Endothelial cell of umbilical vein (primary cell): ENCODE measurements at regions not wholly inside any gene's neighbourhood (a gene's known extent, or its start where the extent isn't known, plus 50 kb on each side); places are given as distances from the start of the nearest gene placed in this dataset.

Experiments
- BruUV-seq: library from RNA; stranded (reverse); fragments of 400-500 nt; replicated peaks from 2 replicates; lab custom pipeline; 2021; lab: Mats Ljungman, UMichigan
- CTCF ChIA-PET: fragments of 300-600, 350-600 bp; sonication (Branson Sonifier 250); formaldehyde crosslinking; loops from one replicate; lab custom pipeline; 2021; ENCODE audit warnings: antibody characterized with exemption, inconsistent platforms; lab: Charles Lee
- POLR2A ChIA-PET: fragments of 300-600, 350-600 bp; sonication (Branson Sonifier 250); formaldehyde crosslinking; loops from one replicate; lab custom pipeline; 2021; ENCODE audit warnings: antibody characterized with exemption, inconsistent platforms; lab: Charles Lee
- DNase-seq: peaks from one replicate; pipeline ENCODE4 v3.0.0-alpha.2; 2011; ENCODE audit warnings: low read depth, low spot score
- FAIRE-seq: peaks from 2 replicates; lab custom pipeline; 2011; peaks lifted over from hg19 to GRCh38; lab: Jason Lieb, UNC
- H2AFZ ChIP-seq: 2 replicates; pipeline ENCODE4 v1.6.0; 2012; ENCODE audit warnings: low read depth, low read length, control low read depth, inconsistent platforms
- H3K27ac ChIP-seq: 2 replicates; pipeline ENCODE4 v1.5.1; 2011; ENCODE audit warnings: low read depth, mild to moderate bottlenecking, control low read depth, low read length, moderate library complexity; ENCODE audit not compliant: insufficient read depth
- H3K27me3 ChIP-seq, 2 experiments: 2 replicates each; pipeline versions ENCODE4 v1.6.0 to v1.6.1; 2011; ENCODE audit warnings: low read length in 2 of 2, mixed read lengths in 1 of 2; ENCODE audit not compliant: control insufficient read depth in 2 of 2, insufficient read depth in 2 of 2
- H3K36me3 ChIP-seq, 2 experiments: 2 replicates in 1 of 2; 3 replicates in 1 of 2; pipeline ENCODE4 v1.5.1; 2011; ENCODE audit warnings: low read length in 2 of 2, mild to moderate bottlenecking in 1 of 2, moderate library complexity in 1 of 2; ENCODE audit not compliant: control insufficient read depth in 2 of 2, insufficient read depth in 2 of 2; ENCODE audit errors: extremely low read depth in 1 of 2
- H3K4me1 ChIP-seq: 3 replicates; pipeline ENCODE4 v1.5.1; 2011; ENCODE audit warnings: mild to moderate bottlenecking, low read length; ENCODE audit not compliant: control insufficient read depth, insufficient read depth; ENCODE audit errors: extremely low read depth
- H3K4me2 ChIP-seq: 2 replicates; pipeline ENCODE4 v1.6.1; 2011; ENCODE audit warnings: low read length, control low read depth, mixed read lengths; ENCODE audit not compliant: insufficient read depth
- H3K4me3 ChIP-seq, 3 experiments: fragments of 200-600 bp in 1 of 3; sonication (generic), shearing (Covaris generic) in 1 of 3; replicated peaks in 1 of 3; 2 replicates each; pipeline ENCODE4 v1.5.1; 2011 to 2016; ENCODE audit warnings: control low read depth in 3 of 3, low read length in 3 of 3, mild to moderate bottlenecking in 2 of 3, inconsistent platforms in 1 of 3, low read depth in 1 of 3, moderate library complexity in 1 of 3; ENCODE audit not compliant: insufficient read depth in 1 of 3
- H3K79me2 ChIP-seq: 2 replicates; pipeline ENCODE4 v1.6.0; 2012; ENCODE audit warnings: low read length, inconsistent platforms; ENCODE audit not compliant: control insufficient read depth, insufficient read depth
- H3K9ac ChIP-seq: replicated peaks from 2 replicates; pipeline ENCODE3; 2011; ENCODE audit warnings: low read length, control low read depth; ENCODE audit not compliant: insufficient read depth; ENCODE audit errors: extremely low read depth
- H3K9me1 ChIP-seq: replicated peaks from 3 replicates; pipeline ENCODE4 v1.6.0; 2011; ENCODE audit warnings: mild to moderate bottlenecking, low read length; ENCODE audit not compliant: control insufficient read depth, insufficient read depth; ENCODE audit errors: extremely low read depth
- H3K9me3 ChIP-seq: replicated peaks from 2 replicates; pipeline ENCODE4 v1.5.1; 2012; ENCODE audit warnings: low read length, inconsistent platforms; ENCODE audit not compliant: control insufficient read depth, insufficient read depth
- H4K20me1 ChIP-seq: replicated peaks from 2 replicates; pipeline ENCODE3; 2011; ENCODE audit warnings: mild to moderate bottlenecking, low read length; ENCODE audit not compliant: control insufficient read depth, insufficient read depth; ENCODE audit errors: extremely low read depth
- EZH2 ChIP-seq: IDR thresholded peaks from 2 replicates; pipeline ENCODE4 v1.6.1; 2012; ENCODE audit warnings: borderline replicate concordance, low read depth, mild to moderate bottlenecking, moderate library complexity, low read length, inconsistent platforms; ENCODE audit not compliant: severe bottlenecking
- FOS ChIP-seq: IDR thresholded peaks from 2 replicates; pipeline ENCODE4 v1.6.1; 2011; ENCODE audit warnings: mild to moderate bottlenecking, low read length, moderate library complexity, borderline replicate concordance; ENCODE audit not compliant: insufficient read depth
- GATA2 ChIP-seq: IDR thresholded peaks from 2 replicates; pipeline ENCODE4 v1.7.0; 2011; ENCODE audit warnings: low read depth, mild to moderate bottlenecking, moderate library complexity, mixed read lengths, low read length; ENCODE audit not compliant: insufficient read length, insufficient read depth
- JUN ChIP-seq: IDR thresholded peaks from 2 replicates; pipeline ENCODE4 v1.6.1; 2011; ENCODE audit warnings: borderline replicate concordance, low read depth; ENCODE audit not compliant: insufficient read length, insufficient read depth
- MYC ChIP-seq: IDR thresholded peaks from one replicate; pipeline ENCODE4 v1.6.1; 2011; ENCODE audit warnings: mild to moderate bottlenecking, low read depth, low read length
- POLR2A ChIP-seq: IDR thresholded peaks from 2 replicates; pipeline ENCODE4 v1.6.1; 2012; ENCODE audit warnings: low read depth, mild to moderate bottlenecking, control low read depth, low read length
- POLR2AphosphoS5 ChIP-seq: IDR thresholded peaks from 2 replicates; pipeline ENCODE4 v1.6.1; 2012; ENCODE audit warnings: low read depth, mild to moderate bottlenecking, control low read depth, low read length, moderate library complexity; ENCODE audit not compliant: insufficient read depth
- dilution Hi-C: fragments of 300-500 bp; cut with MboI; formaldehyde crosslinking; loops from one replicate; pipeline ENCODE4 v1.15.0; 2019; ENCODE audit warnings: low sequenced_read_pairs; ENCODE audit not compliant: extremely low pct_ligation_motif_present
- intact Hi-C: fragments of 100-400 bp; cut with micrococcal nuclease; formaldehyde crosslinking; loops from one replicate; pipeline ENCODE4 v1.10.0; 2022
- TF ChIP-seq, protein P1 (sequence below), 2 donors: IDR thresholded peaks; 1 replicate in 1 of 2; 2 replicates in 1 of 2; pipeline ENCODE4 v1.5.1; 2011; ENCODE audit warnings: low read length in 2 of 2, mild to moderate bottlenecking in 2 of 2, moderate library complexity in 2 of 2, control low read depth in 1 of 2, inconsistent platforms in 1 of 2, low read depth in 1 of 2; ENCODE audit not compliant: insufficient read depth in 1 of 2; ENCODE audit errors: extremely low read depth in 1 of 2
- TF ChIP-seq, protein P2 (sequence below): IDR thresholded peaks from 2 replicates; pipeline ENCODE4 v1.6.1; 2011; ENCODE audit not compliant: insufficient read depth, insufficient read length

DNA sequence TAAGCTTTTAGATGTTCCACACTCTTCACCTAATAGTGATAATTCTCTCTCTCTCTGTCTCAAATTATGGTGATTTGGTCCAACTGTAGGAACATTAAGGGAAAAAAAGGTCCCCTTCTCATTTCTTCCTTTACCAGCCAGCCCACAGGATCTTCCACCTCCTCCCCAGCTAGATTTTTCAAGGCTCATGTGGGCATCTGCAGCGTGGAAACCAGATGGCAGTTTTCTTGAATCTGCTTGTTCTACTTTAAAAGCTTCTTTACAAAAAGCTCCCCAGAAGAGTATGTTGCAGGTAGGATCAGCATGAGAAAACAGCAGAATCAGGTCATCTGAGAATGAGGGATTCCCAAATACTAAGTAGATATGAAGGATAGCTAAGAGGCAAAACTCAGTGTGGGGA lies 208.6 kb upstream of the PFN2 start:
- no TSS peak for BruUV-seq
- H3K4me3 ChIP-seq = no peak overlapping the region
- dilution Hi-C loops = no loop called here

DNA sequence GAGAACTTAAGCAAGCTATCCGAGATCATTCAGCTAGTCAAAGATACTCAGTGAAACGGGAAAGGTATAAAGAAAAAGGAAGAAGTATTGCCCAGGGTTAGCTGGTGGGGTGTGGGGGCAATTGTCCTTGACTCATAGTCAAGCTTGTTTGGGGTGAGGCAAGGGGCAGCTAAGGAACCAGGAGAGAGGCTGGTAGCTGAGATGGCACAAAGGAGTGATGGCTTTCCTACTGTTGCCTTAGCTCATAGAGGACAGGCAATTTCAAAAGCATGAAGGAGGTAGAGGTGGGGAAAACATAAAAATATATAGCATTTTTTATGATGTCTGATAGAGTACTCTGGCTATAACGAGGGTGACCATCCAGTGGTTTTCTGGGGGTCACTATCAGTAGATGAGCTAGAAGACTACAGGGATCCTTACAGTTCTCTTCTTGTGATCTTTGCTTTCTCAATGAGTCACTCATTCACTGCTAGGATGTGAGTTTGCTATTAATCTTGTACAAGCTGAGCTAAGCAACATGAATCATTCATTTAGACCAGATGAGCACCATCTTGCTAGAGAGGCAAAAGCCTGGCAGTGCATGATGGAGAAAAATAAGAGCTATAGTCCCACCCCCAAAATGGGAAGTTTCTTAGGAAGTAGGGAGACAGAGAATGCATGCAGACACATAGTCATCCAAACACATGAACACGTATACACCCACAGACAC lies 207.1 kb upstream of the PFN2 start:
- no peaks in the 10 kb centered on the region for H4K20me1 ChIP-seq
- no TSS peak for BruUV-seq
- H3K79me2 ChIP-seq = no peaks in the 10 kb centered on the region
- no peak overlapping the region for H3K9ac ChIP-seq
- no peaks in the 10 kb centered on the region for H3K36me3 ChIP-seq
- no peak for DNase-seq
- H3K27ac ChIP-seq = no peak overlapping the region
- dilution Hi-C loops = no loop called here
- intact Hi-C loops = no loop called here
- no peak overlapping the region for H3K4me2 ChIP-seq
- CTCF ChIA-PET = interaction anchor here (0.7 to 1.4 kb wide), 5 partner anchors 22 to 298 kb away, joined by 3 to 4 read pairs (median 3); no protein-coding TSS in a partner anchor
- no peaks in the 10 kb centered on the region for H3K9me3 ChIP-seq
- no peaks in the 10 kb centered on the region for H3K9me1 ChIP-seq
- no peak overlapping the region for H2AFZ ChIP-seq
- no peaks in the 10 kb centered on the region for H3K4me1 ChIP-seq
- no peak overlapping the region for H3K4me3 ChIP-seq
- TF ChIP-seq POLR2A (no peak), GATA2 (no peak), MYC (no peak), POLR2AphosphoS5 (no peak), EZH2 (no peak), JUN (no peak), FOS (peak; percentile 45)
- TF ChIP-seq, protein P1, sequence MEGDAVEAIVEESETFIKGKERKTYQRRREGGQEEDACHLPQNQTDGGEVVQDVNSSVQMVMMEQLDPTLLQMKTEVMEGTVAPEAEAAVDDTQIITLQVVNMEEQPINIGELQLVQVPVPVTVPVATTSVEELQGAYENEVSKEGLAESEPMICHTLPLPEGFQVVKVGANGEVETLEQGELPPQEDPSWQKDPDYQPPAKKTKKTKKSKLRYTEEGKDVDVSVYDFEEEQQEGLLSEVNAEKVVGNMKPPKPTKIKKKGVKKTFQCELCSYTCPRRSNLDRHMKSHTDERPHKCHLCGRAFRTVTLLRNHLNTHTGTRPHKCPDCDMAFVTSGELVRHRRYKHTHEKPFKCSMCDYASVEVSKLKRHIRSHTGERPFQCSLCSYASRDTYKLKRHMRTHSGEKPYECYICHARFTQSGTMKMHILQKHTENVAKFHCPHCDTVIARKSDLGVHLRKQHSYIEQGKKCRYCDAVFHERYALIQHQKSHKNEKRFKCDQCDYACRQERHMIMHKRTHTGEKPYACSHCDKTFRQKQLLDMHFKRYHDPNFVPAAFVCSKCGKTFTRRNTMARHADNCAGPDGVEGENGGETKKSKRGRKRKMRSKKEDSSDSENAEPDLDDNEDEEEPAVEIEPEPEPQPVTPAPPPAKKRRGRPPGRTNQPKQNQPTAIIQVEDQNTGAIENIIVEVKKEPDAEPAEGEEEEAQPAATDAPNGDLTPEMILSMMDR (IDR thresholded peaks at IDR 0.05; ENCODE audit: extremely low read depth in 1 of 2, insufficient read depth in 1 of 2, low read depth in 1 of 2, low read length in 2 of 2) = no peak
- TF ChIP-seq, protein P2, sequence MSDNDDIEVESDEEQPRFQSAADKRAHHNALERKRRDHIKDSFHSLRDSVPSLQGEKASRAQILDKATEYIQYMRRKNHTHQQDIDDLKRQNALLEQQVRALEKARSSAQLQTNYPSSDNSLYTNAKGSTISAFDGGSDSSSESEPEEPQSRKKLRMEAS = no peak
- POLR2A ChIA-PET = no interaction called here
- H3K27me3 ChIP-seq = peaks cover 11 to 26% of the 10 kb centered on the region in 2 experiments
- no peak for FAIRE-seq

More for the DNA sequence above, 208.6 kb upstream of the PFN2 start:
- ChIA-PET CTCF (interaction anchor here (0.7 to 1.0 kb wide), 2 partner anchors 34 to 243 kb away, joined by 3 read pairs; no protein-coding TSS in a partner anchor), POLR2A (no interaction called here)
- Histone ChIP-seq H3K36me3 (no peaks in the 10 kb centered on the region), H3K27me3 (peaks cover 3 to 14% of the 10 kb centered on the region in 2 experiments), H2AFZ (no peak overlapping the region), H3K9me3 (no peaks in the 10 kb centered on the region), H3K79me2 (no peaks in the 10 kb centered on the region), H3K9me1 (no peaks in the 10 kb centered on the region), H3K4me2 (no peak overlapping the region), H3K27ac (no peak overlapping the region), H3K4me1 (peaks cover 8% of the 10 kb centered on the region), H4K20me1 (no peaks in the 10 kb centered on the region), H3K9ac (no peak overlapping the region)
- DNase-seq (no peak), FAIRE-seq (no peak)
- TF ChIP-seq, protein P2 = no peak
- TF ChIP-seq JUN (no peak), EZH2 (no peak)
- intact Hi-C loops = no loop called here
